ENCODE measurements at regions not wholly inside any gene's neighbourhood (a gene's known extent, or its start where the extent isn't known, plus 50 kb on each side); places are given as distances from the start of the nearest gene placed in this dataset.

GRCh38 chr1:173128742-173129141 lies 78.0 kb upstream of the TNFSF18 start:
- CTCF ChIA-PET: no interaction called here
- H3K27me3 Mint-ChIP-seq: peaks cover 4% of the 10 kb centered on the region
- no peak overlapping the region for H3K27ac Mint-ChIP-seq
- H3K4me1 ChIP-seq (ENCODE audit: control insufficient read depth in 2 of 2, insufficient read depth in 2 of 2, low read length in 2 of 2): no peaks in the 10 kb centered on the region
- H3K27me3 ChIP-seq (replicated peaks in 1 of 4; ENCODE audit: control extremely low read depth in 1 of 4, control insufficient read depth in 3 of 4, insufficient read depth in 4 of 4, low read length in 3 of 4): no peaks in the 10 kb centered on the region
- H3K9ac ChIP-seq (ENCODE audit: low read length): no peak overlapping the region
- POLR2A ChIA-PET: no interaction called here
- ATAC-seq (ENCODE audit: low read depth) (no peak), DNase-seq (no peak)
- intact Hi-C loops (cut with micrococcal nuclease): no loop called here
- no peaks in the 10 kb centered on the region for H3K36me3 ChIP-seq (replicated peaks in 1 of 2; ENCODE audit: control extremely low read depth in 1 of 2, control insufficient read depth in 1 of 2, extremely low read depth in 1 of 2, insufficient read depth in 2 of 2, low read length in 1 of 2)
- no CpG with 5 or more reads among the region's 2 CpGs for WGBS (ENCODE audit: insufficient coverage)
- H3K4me1 Mint-ChIP-seq: peaks cover 4% of the 10 kb centered on the region
- no peaks in the 10 kb centered on the region for H3K79me2 ChIP-seq (ENCODE audit: control insufficient read depth, insufficient read depth, low read length)
- no peak overlapping the region for H3K4me2 ChIP-seq (replicated peaks; ENCODE audit: low read depth, low read length, poor library complexity, severe bottlenecking)
- H4K20me1 ChIP-seq (ENCODE audit: control insufficient read depth, insufficient read depth, low read length, poor library complexity, severe bottlenecking): no peaks in the 10 kb centered on the region
- no peaks in the 10 kb centered on the region for H3K9me3 ChIP-seq (ENCODE audit: control extremely low read depth in 1 of 3, control insufficient read depth in 2 of 3, insufficient read depth in 1 of 3, low read length in 2 of 3)
- H3K9me3 Mint-ChIP-seq (ENCODE audit: insufficient read depth): no peaks in the 10 kb centered on the region
- H3K27ac ChIP-seq (ENCODE audit: low read length in 2 of 2): no peak overlapping the region
- no peak for TF ChIP-seq CTCF (IDR thresholded peaks at IDR 0.05)
- no peak for TF ChIP-seq EZH2 (IDR thresholded peaks at IDR 0.05; ENCODE audit: borderline replicate concordance, insufficient read depth, low read depth, low read length, poor library complexity, severe bottlenecking)
- H3K4me3 Mint-ChIP-seq: no peak overlapping the region
- no peak overlapping the region for H3K4me3 ChIP-seq (ENCODE audit: control extremely low read depth in 1 of 5, extremely low read depth in 1 of 5, insufficient read depth in 1 of 5, low read depth in 2 of 5, low read length in 4 of 5)
- H2AFZ ChIP-seq (ENCODE audit: insufficient read depth, low read depth, low read length, poor library complexity, severe bottlenecking): no peak overlapping the region

GRCh38 chr1:173127369-173128307 lies 76.9 kb upstream of the TNFSF18 start:
- ATAC-seq (ENCODE audit: low read depth): no peak
- TF ChIP-seq CTCF (IDR thresholded peaks at IDR 0.05) (no peak), EZH2 (IDR thresholded peaks at IDR 0.05; ENCODE audit: borderline replicate concordance, insufficient read depth, low read depth, low read length, poor library complexity, severe bottlenecking) (no peak)
- POLR2A ChIA-PET: no interaction called here
- intact Hi-C loops (cut with micrococcal nuclease): no loop called here
- H3K27ac ChIP-seq (ENCODE audit: low read length in 2 of 2): no peak overlapping the region
- no peaks in the 10 kb centered on the region for H3K36me3 ChIP-seq (replicated peaks in 1 of 2; ENCODE audit: control extremely low read depth in 1 of 2, control insufficient read depth in 1 of 2, extremely low read depth in 1 of 2, insufficient read depth in 2 of 2, low read length in 1 of 2)
- peaks cover 9 to 10% of the 10 kb centered on the region in 2 donors for H3K4me1 ChIP-seq (ENCODE audit: control insufficient read depth in 2 of 2, insufficient read depth in 2 of 2, low read length in 2 of 2)
- no peaks in the 10 kb centered on the region for H3K27me3 ChIP-seq (replicated peaks in 1 of 4; ENCODE audit: control extremely low read depth in 1 of 4, control insufficient read depth in 3 of 4, insufficient read depth in 4 of 4, low read length in 3 of 4)
- no peaks in the 10 kb centered on the region for H3K27me3 Mint-ChIP-seq
- no peak for DNase-seq
- no peak overlapping the region for H3K4me3 ChIP-seq (ENCODE audit: control extremely low read depth in 1 of 5, extremely low read depth in 1 of 5, insufficient read depth in 1 of 5, low read depth in 2 of 5, low read length in 4 of 5)
- no peak overlapping the region for H3K27ac Mint-ChIP-seq
- no peaks in the 10 kb centered on the region for H3K9me3 ChIP-seq (ENCODE audit: control extremely low read depth in 1 of 3, control insufficient read depth in 2 of 3, insufficient read depth in 1 of 3, low read length in 2 of 3)
- peaks cover 15% of the 10 kb centered on the region for H3K4me1 Mint-ChIP-seq
- no peaks in the 10 kb centered on the region for H3K79me2 ChIP-seq (ENCODE audit: control insufficient read depth, insufficient read depth, low read length)
- no peaks in the 10 kb centered on the region for H3K9me3 Mint-ChIP-seq (ENCODE audit: insufficient read depth)
- CTCF ChIA-PET: no interaction called here
- H3K4me3 Mint-ChIP-seq: no peak overlapping the region
- no peak overlapping the region for H3K4me2 ChIP-seq (replicated peaks; ENCODE audit: low read depth, low read length, poor library complexity, severe bottlenecking)
- no peaks in the 10 kb centered on the region for H4K20me1 ChIP-seq (ENCODE audit: control insufficient read depth, insufficient read depth, low read length, poor library complexity, severe bottlenecking)
- no peak overlapping the region for H2AFZ ChIP-seq (ENCODE audit: insufficient read depth, low read depth, low read length, poor library complexity, severe bottlenecking)
- H3K9ac ChIP-seq (ENCODE audit: low read length): no peak overlapping the region
- WGBS (ENCODE audit: insufficient coverage): 95% methylated on average over 4 of the region's 12 CpGs
